Stimulated activated naive B cell treated with anti-CD40 and anti-IgM and Interleukin-4, amounts not matched to agents 10 μg/mL and 1 μg/mL and 100 μg/mL, for 72 hours (primary cell): ENCODE measurements at regions not wholly inside any gene's neighbourhood (a gene's known extent, or its start where the extent isn't known, plus 50 kb on each side); places are given as distances from the start of the nearest gene placed in this dataset.
"Not testable (repeated sequence)": the region's sequence is repeated elsewhere in the genome, so short reads cannot be mapped to it uniquely, and the experiment has no call there.

Experiments
- ATAC-seq, 2 donors: fragments of 150-1000 bp; cut with Tn5 transposase; replicated peaks; 2 replicates each; pipeline ENCODE4 v1.10.0; 2021; ENCODE audit warnings: moderate library complexity in 1 of 2
- DNase-seq: peaks from one replicate; pipeline ENCODE4 v3.0.0; 2021
- H3K27ac Mint-ChIP-seq: one replicate; pipeline ENCODE4 v1.8.0; 2022; ENCODE audit warnings: mild to moderate bottlenecking, mixed read lengths
- H3K27me3 Mint-ChIP-seq, 2 donors: one replicate each; pipeline ENCODE4 v1.8.0; 2022; ENCODE audit warnings: mixed read lengths in 2 of 2
- H3K36me3 Mint-ChIP-seq, 2 donors: one replicate each; pipeline ENCODE4 v1.8.0; 2022; ENCODE audit warnings: mixed read lengths in 2 of 2, mild to moderate bottlenecking in 1 of 2
- H3K4me1 Mint-ChIP-seq, 2 donors: one replicate each; pipeline ENCODE4 v1.8.0; 2022; ENCODE audit warnings: mixed read lengths in 2 of 2, mild to moderate bottlenecking in 1 of 2
- H3K4me3 Mint-ChIP-seq, 2 donors: one replicate each; pipeline ENCODE4 v1.8.0; 2022; ENCODE audit warnings: mild to moderate bottlenecking in 2 of 2, mixed read lengths in 2 of 2, moderate library complexity in 1 of 2
- H3K9me3 Mint-ChIP-seq, 2 donors: one replicate each; pipeline ENCODE4 v1.8.0; 2022; ENCODE audit warnings: mixed read lengths in 2 of 2, mild to moderate bottlenecking in 1 of 2

DNA sequence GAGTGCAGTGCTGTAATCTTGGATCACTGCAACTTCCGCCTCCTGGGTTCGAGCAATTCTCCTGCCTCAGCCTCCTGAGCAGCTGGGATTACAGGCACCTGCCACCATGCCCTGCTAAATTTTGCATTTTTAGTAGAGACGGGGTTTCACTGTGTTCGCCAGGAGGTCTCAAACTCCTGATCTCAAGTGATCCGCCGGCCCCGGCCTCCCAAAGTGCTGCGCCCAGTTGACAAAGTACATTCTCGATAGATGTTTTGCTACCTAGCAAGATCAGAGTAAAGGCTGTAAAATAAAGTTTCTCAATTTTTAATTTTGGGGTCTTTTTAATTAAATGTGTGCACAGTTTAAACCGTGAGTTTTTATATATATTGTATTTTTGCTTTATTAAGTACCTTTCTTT lies 248.9 kb downstream of the CCER1 start:
- H3K9me3 Mint-ChIP-seq = no peaks in the 10 kb centered on the region
- no peaks in the 10 kb centered on the region for H3K36me3 Mint-ChIP-seq
- no peaks in the 10 kb centered on the region for H3K4me1 Mint-ChIP-seq
- no peak overlapping the region for H3K4me3 Mint-ChIP-seq
- H3K27me3 Mint-ChIP-seq = no peaks in the 10 kb centered on the region
- ATAC-seq (no peak), DNase-seq (no peak)
- H3K27ac Mint-ChIP-seq = no peak overlapping the region

DNA sequence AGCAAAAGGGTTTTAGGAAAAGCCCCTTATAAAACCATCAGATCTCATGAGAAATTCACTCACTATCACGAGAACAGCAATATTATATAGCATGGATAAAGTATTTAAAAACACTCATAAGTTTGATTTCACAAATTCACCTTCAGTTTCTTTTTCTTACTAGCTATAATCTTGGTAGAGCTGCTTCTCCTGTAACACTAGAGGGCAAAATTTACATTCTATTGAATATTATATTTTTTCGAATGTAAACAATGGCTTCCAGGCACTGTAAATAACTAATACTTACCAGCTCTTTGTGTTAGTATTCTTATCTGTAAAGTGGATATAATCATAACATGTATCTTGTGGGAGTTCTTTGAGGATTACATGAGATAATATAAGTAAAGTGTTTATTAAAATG lies 259.6 kb downstream of the CCER1 start:
- DNase-seq (no peak), ATAC-seq (no peak)
- Mint-ChIP-seq H3K27ac (no peak overlapping the region), H3K9me3 (no peaks in the 10 kb centered on the region), H3K4me3 (no peak overlapping the region), H3K27me3 (no peaks in the 10 kb centered on the region), H3K4me1 (no peaks in the 10 kb centered on the region), H3K36me3 (no peaks in the 10 kb centered on the region)

DNA sequence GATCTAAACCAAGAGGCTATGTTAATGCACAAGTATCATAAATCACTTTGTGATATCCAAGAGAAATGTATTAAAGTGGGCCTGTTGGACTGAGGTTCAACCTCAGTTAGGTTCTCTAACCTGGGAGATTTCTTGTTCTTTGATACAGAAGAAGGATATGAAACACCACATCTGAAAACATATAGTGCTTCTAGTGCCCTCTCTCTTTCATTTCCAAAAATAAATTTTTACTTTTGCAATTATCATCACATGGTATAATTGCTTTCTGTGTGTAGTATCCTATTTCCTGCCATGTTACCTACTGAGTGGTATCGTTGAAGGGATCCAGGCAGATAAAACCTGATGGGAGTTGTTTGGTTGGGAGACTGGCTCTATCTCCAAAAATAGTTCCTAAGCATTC lies 264.9 kb downstream of the CCER1 start:
- no peaks in the 10 kb centered on the region for H3K4me1 Mint-ChIP-seq
- H3K36me3 Mint-ChIP-seq = no peaks in the 10 kb centered on the region
- H3K9me3 Mint-ChIP-seq = peaks cover 0 to 2% of the 10 kb centered on the region in 2 donors
- H3K27me3 Mint-ChIP-seq = no peaks in the 10 kb centered on the region
- no peak overlapping the region for H3K27ac Mint-ChIP-seq
- DNase-seq (no peak), ATAC-seq (no peak)
- H3K4me3 Mint-ChIP-seq = no peak overlapping the region

DNA sequence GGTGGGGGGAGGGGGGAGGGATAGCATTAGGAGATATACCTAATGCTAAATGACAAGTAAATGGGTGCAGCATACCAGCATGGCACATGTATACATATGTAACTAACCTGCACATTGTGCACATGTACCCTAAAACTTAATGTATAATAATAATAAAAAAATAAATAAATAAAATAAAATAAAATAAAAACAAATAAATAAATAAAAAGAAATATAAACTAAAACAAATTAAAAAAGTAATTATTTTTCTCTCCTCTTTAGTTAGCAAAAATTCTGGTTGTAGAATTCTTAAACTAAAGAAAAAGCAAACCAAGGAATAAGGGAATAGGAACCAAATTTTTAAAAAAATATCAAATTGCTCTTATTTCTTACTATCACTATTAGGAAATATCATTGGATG lies 267.3 kb downstream of the CCER1 start:
- H3K27ac Mint-ChIP-seq, DNase-seq, H3K36me3 Mint-ChIP-seq, H3K4me1 Mint-ChIP-seq, H3K9me3 Mint-ChIP-seq, H3K27me3 Mint-ChIP-seq, H3K4me3 Mint-ChIP-seq, ATAC-seq: not testable (repeated sequence)

DNA sequence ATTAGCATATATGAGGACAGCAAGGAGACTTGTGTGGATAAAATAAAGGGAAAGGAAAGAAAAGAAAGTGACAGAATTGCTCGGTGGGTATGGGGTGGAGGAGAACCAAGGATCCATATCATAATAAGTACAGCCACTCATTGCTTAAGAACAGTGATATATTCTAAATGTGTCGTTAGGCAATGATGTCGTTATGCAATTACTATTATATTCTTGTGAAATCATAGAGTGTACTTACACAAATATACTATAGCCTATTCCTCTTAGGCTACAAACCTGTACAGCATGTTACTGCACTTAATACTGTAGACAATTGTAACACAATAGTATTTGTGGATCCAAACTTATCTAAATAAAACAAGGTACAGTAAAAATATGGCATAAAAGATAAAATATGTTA lies 271.1 kb downstream of the CCER1 start:
- Mint-ChIP-seq H3K9me3 (peaks cover 0 to 2% of the 10 kb centered on the region in 2 donors), H3K27me3 (no peaks in the 10 kb centered on the region), H3K36me3 (no peaks in the 10 kb centered on the region), H3K4me1 (no peaks in the 10 kb centered on the region), H3K4me3 (no peak overlapping the region), H3K27ac (no peak overlapping the region)
- no peak for ATAC-seq
- DNase-seq = no peak

DNA sequence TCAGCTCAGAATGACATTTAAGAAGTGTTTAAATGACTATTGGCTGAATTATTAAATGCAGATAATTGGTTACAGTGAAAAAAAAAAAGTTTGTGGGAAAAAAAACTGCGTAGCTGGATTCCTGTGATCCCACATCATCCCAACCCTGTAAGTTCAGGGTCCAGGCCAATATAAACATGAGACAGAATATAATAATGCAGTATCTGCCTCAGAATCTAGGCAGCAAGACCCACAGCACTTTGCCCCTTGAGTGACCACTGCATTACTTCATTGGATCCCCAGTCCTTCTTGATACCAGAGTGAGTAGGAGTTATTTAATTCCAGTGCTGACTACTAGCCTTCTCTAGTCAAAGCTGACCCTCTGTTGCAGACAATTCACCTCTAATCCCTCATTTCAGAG lies 272.6 kb downstream of the CCER1 start:
- H3K27me3 Mint-ChIP-seq = no peaks in the 10 kb centered on the region
- peaks cover 0 to 2% of the 10 kb centered on the region in 2 donors for H3K9me3 Mint-ChIP-seq
- DNase-seq = no peak
- H3K27ac Mint-ChIP-seq = no peak overlapping the region
- no peak overlapping the region for H3K4me3 Mint-ChIP-seq
- no peaks in the 10 kb centered on the region for H3K36me3 Mint-ChIP-seq
- no peaks in the 10 kb centered on the region for H3K4me1 Mint-ChIP-seq
- ATAC-seq = no peak

DNA sequence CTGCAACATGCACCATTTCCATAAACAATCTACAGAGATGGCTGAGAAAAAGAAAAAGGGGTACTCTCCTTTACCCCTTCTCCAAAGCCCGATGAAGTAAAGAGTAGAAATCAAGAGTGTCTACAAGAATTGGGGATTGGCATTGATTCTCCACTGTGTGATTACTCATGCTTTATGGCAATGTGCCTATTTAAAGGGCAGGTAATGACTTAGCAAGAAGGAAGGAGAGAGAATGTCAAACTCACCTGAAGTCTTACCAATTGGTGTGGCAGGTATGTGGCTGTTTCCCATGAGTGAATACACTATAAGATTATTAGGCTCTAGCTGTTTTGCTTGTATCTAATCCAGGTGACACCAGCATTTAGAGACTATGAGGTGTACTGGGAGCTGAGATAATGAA lies 275.3 kb downstream of the CCER1 start:
- no peak overlapping the region for H3K27ac Mint-ChIP-seq
- no peaks in the 10 kb centered on the region for H3K27me3 Mint-ChIP-seq
- no peaks in the 10 kb centered on the region for H3K4me1 Mint-ChIP-seq
- DNase-seq = no peak
- ATAC-seq = no peak
- no peaks in the 10 kb centered on the region for H3K9me3 Mint-ChIP-seq
- H3K36me3 Mint-ChIP-seq = no peaks in the 10 kb centered on the region
- no peak overlapping the region for H3K4me3 Mint-ChIP-seq

DNA sequence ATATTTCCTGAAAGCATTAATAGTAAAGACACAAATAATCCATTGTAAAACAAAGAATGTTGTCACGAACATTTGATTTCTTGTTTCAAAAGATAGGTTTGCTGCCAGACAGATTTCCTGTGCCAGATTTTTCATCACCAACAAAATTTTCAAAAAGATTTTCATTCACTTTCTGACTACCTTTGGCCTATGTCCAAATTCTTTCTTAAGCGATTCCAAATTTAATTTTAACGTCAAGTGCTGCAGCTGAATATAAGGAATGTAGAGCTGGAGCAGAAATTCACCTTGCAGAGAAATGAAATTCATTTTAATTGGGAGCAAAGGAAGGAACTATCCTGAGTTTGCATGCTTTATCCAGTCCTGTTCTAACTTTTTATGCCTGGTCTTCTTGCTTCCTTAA lies 277.4 kb downstream of the CCER1 start:
- ATAC-seq (no peak), DNase-seq (no peak)
- H3K36me3 Mint-ChIP-seq = no peaks in the 10 kb centered on the region
- no peaks in the 10 kb centered on the region for H3K9me3 Mint-ChIP-seq
- no peak overlapping the region for H3K4me3 Mint-ChIP-seq
- H3K27me3 Mint-ChIP-seq = no peaks in the 10 kb centered on the region
- H3K27ac Mint-ChIP-seq = no peak overlapping the region
- no peaks in the 10 kb centered on the region for H3K4me1 Mint-ChIP-seq

DNA sequence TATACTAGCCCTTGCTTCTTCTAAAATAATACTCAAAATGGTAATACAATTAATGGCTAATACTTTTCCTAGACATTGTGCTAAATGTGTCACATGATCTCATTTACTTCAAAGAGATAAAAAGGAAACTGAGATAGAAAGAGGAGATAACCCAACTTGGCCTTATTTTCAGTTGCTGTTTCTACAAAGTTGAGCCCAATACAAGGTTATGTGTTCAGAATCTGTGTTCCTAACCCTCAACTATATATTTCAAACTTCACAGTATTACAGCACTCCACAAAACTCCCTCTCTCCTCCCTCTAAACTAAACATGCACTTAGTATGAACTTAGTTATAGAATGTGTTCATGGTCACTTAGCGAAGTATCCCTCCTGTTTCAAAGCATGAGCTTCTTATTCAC lies 277.9 kb downstream of the CCER1 start:
- no peak for DNase-seq
- no peak for ATAC-seq
- Mint-ChIP-seq H3K36me3 (no peaks in the 10 kb centered on the region), H3K9me3 (no peaks in the 10 kb centered on the region), H3K4me3 (no peak overlapping the region), H3K27ac (no peak overlapping the region), H3K27me3 (no peaks in the 10 kb centered on the region), H3K4me1 (no peaks in the 10 kb centered on the region)

DNA sequence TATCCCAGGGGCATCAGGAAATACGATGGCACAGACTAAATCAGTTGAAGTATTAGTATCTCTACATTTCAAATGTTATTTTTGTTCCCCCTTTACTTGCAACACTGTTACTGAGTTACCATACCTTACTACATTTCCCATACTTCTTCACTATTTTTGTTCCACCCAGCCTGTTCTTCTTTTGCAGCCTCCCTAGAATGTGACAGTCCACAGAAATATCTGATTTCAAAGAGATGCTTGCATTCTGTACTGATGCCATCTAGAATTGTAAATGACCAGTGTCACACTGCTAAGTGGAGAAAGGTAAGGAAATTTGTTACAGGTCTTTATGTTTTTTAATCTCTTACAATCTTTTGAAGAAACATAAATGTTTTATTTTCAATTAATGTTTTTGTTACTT lies 279.9 kb downstream of the CCER1 start:
- Mint-ChIP-seq H3K4me3 (no peak overlapping the region), H3K4me1 (no peaks in the 10 kb centered on the region), H3K36me3 (no peaks in the 10 kb centered on the region), H3K9me3 (peaks cover 0 to 2% of the 10 kb centered on the region in 2 donors), H3K27me3 (no peaks in the 10 kb centered on the region), H3K27ac (no peak overlapping the region)
- DNase-seq (no peak), ATAC-seq (no peak)

DNA sequence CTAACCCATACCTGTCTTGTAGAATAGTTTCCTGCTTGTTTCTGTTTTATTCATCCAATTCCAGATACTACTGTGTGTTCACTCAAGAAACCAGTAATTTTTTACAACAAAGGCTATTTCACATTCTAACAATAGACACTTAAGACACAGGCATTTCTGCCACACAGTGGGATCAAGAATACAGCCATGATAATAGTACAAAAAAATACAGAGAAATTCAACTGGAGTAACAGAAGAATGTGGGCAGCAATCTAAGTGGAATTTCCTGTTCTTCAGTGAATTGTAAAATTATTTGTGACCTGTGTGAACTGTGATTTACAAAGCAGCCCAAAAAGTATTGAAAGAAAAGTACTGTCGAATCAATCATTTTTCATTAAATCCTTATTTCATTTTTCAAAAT lies 282.9 kb downstream of the CCER1 start:
- Mint-ChIP-seq H3K27me3 (no peaks in the 10 kb centered on the region), H3K9me3 (peaks cover 0 to 2% of the 10 kb centered on the region in 2 donors), H3K4me3 (no peak overlapping the region), H3K4me1 (no peaks in the 10 kb centered on the region), H3K27ac (no peak overlapping the region), H3K36me3 (no peaks in the 10 kb centered on the region)
- ATAC-seq = no peak
- DNase-seq = no peak

DNA sequence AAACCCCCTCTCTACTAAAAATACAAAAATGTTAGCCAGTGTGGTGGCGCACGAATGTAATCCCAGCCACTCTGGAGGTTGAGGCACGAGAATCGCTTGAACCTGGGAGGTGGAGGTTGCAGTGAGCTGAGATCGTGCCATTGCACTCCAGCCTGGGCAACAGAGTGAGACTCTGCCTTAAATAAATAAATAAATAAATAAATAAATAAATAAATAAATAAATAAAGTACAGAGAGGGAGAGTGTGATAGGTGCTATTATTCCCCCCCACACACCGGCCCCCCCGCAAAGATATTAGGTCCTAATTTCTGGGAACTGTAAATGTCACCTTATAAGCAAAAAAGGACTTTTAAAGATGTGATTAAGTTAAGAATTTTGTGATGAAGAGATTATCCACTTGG lies 291.0 kb downstream of the CCER1 start:
- not testable (repeated sequence) for DNase-seq, H3K9me3 Mint-ChIP-seq, ATAC-seq, H3K27ac Mint-ChIP-seq, H3K27me3 Mint-ChIP-seq, H3K4me3 Mint-ChIP-seq, H3K36me3 Mint-ChIP-seq, H3K4me1 Mint-ChIP-seq

DNA sequence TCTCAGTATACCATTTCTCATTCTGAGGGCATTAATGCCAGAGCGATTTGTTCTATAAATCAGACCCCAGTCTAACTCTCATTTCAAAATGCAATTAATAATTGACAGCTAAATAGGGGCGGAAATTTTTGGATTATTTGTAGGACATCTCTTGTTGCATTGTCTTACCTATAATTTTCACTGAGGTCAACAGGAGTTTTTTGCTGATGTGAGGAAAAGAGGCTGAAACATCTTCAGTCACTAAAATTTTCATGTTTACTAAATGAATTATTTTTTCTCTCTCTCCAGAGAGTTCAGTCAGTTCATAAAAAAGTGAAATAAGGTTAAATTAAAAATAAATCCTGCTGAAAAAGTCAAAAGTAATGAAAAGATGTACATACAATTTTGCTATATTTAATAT lies 295.9 kb downstream of the CCER1 start:
- Mint-ChIP-seq H3K9me3 (no peaks in the 10 kb centered on the region), H3K27ac (no peak overlapping the region), H3K4me1 (no peaks in the 10 kb centered on the region), H3K4me3 (no peak overlapping the region), H3K27me3 (no peaks in the 10 kb centered on the region), H3K36me3 (no peaks in the 10 kb centered on the region)
- DNase-seq (no peak), ATAC-seq (no peak)

DNA sequence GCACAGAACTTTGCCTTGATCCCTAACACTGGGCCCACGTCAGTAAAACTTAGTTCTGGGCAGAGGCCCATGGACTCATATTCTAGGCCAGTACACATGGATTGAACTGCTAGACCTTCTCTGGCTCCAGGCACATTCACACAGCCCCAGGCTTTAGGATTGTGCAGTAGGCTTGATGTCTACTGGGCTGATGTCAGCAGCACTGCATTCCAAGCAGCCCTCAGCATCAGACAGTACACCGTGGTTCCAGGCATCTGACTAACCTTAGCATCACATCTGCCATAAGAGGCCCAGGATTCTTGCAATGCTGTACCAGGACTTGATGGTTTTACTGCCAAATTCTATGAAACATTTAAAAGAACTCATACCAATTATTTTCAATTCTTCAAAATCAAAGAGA lies 301.9 kb downstream of the CCER1 start:
- no peak for ATAC-seq
- DNase-seq = no peak
- Mint-ChIP-seq H3K4me1 (no peaks in the 10 kb centered on the region), H3K27ac (no peak overlapping the region), H3K27me3 (no peaks in the 10 kb centered on the region), H3K36me3 (no peaks in the 10 kb centered on the region), H3K4me3 (no peak overlapping the region), H3K9me3 (peaks cover 0 to 1% of the 10 kb centered on the region in 2 donors)

DNA sequence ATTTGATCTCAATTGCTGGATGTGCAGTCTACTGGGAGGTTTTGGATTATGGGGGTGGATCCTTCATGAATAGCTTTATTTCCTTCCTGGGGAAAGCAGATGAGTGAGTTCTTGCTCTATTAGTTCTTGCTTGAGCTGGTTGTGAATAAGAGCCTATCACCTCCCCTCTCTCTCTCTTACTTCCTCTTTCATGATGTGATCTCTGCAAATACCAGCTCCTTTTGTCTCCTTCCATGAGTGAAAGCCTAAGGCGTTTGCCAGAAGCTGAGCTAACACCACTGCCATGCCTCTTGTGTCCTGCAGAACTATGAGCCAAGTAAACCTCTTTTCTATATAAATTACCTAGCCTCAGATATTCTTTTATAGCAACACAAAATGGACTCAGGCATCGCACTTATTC lies 302.7 kb downstream of the CCER1 start:
- H3K27me3 Mint-ChIP-seq = no peaks in the 10 kb centered on the region
- no peak overlapping the region for H3K27ac Mint-ChIP-seq
- no peaks in the 10 kb centered on the region for H3K4me1 Mint-ChIP-seq
- DNase-seq = no peak
- ATAC-seq = no peak
- H3K9me3 Mint-ChIP-seq = peaks cover 0 to 1% of the 10 kb centered on the region in 2 donors
- H3K36me3 Mint-ChIP-seq = no peaks in the 10 kb centered on the region
- no peak overlapping the region for H3K4me3 Mint-ChIP-seq

DNA sequence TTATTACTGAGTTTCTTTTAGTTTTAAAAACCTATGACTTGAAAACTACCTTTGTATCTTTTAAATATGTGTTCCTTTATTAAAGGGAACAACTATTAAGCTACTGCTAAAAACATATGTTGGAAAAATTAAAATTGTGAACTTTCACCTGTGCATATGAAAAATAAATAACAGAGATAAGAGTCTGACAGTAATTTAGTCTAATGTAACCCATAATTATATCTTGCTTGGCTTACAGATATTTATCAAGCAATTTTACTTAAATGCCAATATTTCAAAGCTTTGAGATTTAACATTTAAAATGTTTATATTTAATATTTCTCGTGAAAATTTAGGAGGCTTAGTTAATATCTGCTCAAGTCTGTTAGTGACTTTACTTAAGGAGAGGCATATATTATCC lies 309.8 kb downstream of the CCER1 start:
- peaks cover 4 to 6% of the 10 kb centered on the region in 2 donors for H3K9me3 Mint-ChIP-seq
- no peaks in the 10 kb centered on the region for H3K36me3 Mint-ChIP-seq
- H3K27me3 Mint-ChIP-seq = no peaks in the 10 kb centered on the region
- no peak overlapping the region for H3K4me3 Mint-ChIP-seq
- no peaks in the 10 kb centered on the region for H3K4me1 Mint-ChIP-seq
- H3K27ac Mint-ChIP-seq = no peak overlapping the region
- DNase-seq (no peak), ATAC-seq (no peak)
